Thymus (tissue), 11 donors: ENCODE measurements at regions not wholly inside any gene's neighbourhood (a gene's known extent, or its start where the extent isn't known, plus 50 kb on each side); places are given as distances from the start of the nearest gene placed in this dataset.
"Not testable (repeated sequence)": the region's sequence is repeated elsewhere in the genome, so short reads cannot be mapped to it uniquely, and the experiment has no call there.

Experiments used
- DNase-seq, 9 donors: peaks; one replicate each; pipeline ENCODE4 v3.0.0-alpha.2; 2013; ENCODE audit warnings: low spot score in 9 of 9, low read depth in 6 of 9, missing footprints in 1 of 9
- H3K27ac ChIP-seq, 2 donors: one replicate each; pipeline ENCODE4 v1.5.1; 2013; ENCODE audit warnings: control low read depth in 1 of 2, low read depth in 1 of 2, low read length in 1 of 2, mild to moderate bottlenecking in 1 of 2, moderate library complexity in 1 of 2
- H3K27me3 ChIP-seq, 2 donors: one replicate each; pipeline ENCODE4 v1.5.1; 2013; ENCODE audit warnings: low read length in 1 of 2; ENCODE audit not compliant: control insufficient read depth in 2 of 2, insufficient read depth in 1 of 2
- H3K36me3 ChIP-seq, 2 donors: one replicate each; pipeline ENCODE4 v1.5.1; 2013; ENCODE audit warnings: low read length in 1 of 2, mild to moderate bottlenecking in 1 of 2, moderate library complexity in 1 of 2; ENCODE audit not compliant: control insufficient read depth in 2 of 2, insufficient read depth in 2 of 2
- H3K4me1 ChIP-seq, 2 donors: one replicate each; pipeline ENCODE4 v1.5.1; 2013; ENCODE audit warnings: low read length in 2 of 2; ENCODE audit not compliant: control insufficient read depth in 2 of 2, insufficient read depth in 2 of 2
- H3K4me3 ChIP-seq, 2 donors: one replicate each; pipeline ENCODE4 v1.5.1; 2013; ENCODE audit warnings: low read length in 2 of 2, control low read depth in 1 of 2, mild to moderate bottlenecking in 1 of 2
- H3K9me3 ChIP-seq, 2 donors: one replicate each; pipeline ENCODE4 v1.5.1; 2013; ENCODE audit warnings: low read length in 1 of 2, mild to moderate bottlenecking in 1 of 2; ENCODE audit not compliant: control insufficient read depth in 2 of 2, insufficient read depth in 1 of 2
- WGBS: extraction: QIAGEN DNeasy Blood & Tissue Kit; methylation state at CpG from one replicate; pipeline ENCODE4 v1.1.7; 2013; 5-methylcytosine and 5-hydroxymethylcytosine counted together
- donor health status: healthy.

DNA sequence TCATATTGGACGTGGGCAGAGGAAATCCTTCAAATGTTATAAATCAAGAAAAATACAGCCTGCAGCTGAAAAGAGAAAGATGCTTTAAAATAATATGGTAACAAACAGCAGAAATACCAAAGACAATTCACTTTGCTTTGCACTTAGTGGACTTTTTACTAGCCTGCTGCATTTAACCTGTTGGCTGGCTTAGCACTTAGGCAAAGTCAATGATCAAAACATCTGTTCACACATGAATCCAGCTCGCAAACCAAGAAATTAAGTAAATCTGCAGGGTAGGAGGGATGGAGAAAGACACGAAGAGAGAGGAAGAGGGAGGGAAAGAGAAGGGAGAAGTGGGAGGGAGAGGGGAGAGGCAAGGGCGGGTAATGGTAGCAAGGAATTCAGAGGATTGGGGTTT lies 103.6 kb upstream of the RAB4A start:
- Histone ChIP-seq H3K27me3 (no peaks in the 10 kb centered on the region), H3K4me1 (peaks cover 0 to 10% of the 10 kb centered on the region in 2 donors), H3K4me3 (no peak overlapping the region), H3K27ac (no peak overlapping the region), H3K36me3 (no peaks in the 10 kb centered on the region), H3K9me3 (no peaks in the 10 kb centered on the region)
- 86% methylated on average over 4 of the region's 4 CpGs for WGBS
- DNase-seq: no peak

DNA sequence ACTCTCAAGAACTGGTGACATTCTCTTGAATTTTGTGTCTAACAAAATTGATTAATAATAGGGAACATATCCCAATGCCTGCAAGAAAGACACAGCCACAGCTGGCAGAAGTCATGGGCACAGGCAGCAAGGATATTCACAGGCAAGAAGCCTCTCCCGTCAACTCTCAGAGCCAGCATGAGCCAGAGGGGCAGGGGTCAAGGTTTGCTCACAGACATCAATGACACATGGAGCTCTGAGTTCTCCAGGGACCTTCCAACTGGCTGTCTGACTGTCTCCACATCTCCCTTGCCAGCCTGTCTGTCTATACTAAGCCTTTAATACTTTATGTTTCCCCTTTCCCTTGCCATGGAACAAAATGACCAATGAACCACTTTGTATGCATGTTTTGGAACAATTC lies 101.5 kb upstream of the RAB4A start:
- H3K4me3 ChIP-seq: no peak overlapping the region
- 95% methylated on average over 1 of the region's 1 CpG for WGBS
- peaks cover 0 to 10% of the 10 kb centered on the region in 2 donors for H3K4me1 ChIP-seq
- DNase-seq: no peak
- H3K9me3 ChIP-seq: no peaks in the 10 kb centered on the region
- H3K27ac ChIP-seq: no peak overlapping the region
- H3K36me3 ChIP-seq: no peaks in the 10 kb centered on the region
- no peaks in the 10 kb centered on the region for H3K27me3 ChIP-seq

DNA sequence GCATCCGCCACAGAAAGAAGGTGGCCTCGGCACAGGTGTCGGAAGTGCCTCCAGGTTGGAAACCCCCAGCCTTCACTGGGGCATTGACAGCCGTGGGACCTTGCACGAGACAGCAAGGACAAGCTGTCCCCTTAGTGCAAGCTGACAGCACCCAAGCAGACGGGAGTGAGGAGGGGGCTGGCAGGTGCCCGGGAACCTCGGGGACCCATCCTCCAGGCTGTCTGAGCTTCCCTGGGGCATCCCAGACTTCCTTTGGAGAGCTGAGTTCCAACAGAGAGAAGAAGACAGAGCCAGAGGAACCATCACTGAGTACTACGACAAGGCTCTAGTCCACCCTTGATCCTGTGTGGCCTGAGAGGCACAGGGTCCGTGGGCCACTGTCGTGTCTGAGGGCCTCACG lies 100.6 kb upstream of the RAB4A start:
- Histone ChIP-seq H3K27me3 (no peaks in the 10 kb centered on the region), H3K4me3 (no peak overlapping the region), H3K9me3 (no peaks in the 10 kb centered on the region), H3K27ac (no peak overlapping the region), H3K4me1 (peaks cover 0 to 5% of the 10 kb centered on the region in 2 donors), H3K36me3 (no peaks in the 10 kb centered on the region)
- no peak for DNase-seq
- WGBS: 85% methylated on average over 12 of the region's 12 CpGs

DNA sequence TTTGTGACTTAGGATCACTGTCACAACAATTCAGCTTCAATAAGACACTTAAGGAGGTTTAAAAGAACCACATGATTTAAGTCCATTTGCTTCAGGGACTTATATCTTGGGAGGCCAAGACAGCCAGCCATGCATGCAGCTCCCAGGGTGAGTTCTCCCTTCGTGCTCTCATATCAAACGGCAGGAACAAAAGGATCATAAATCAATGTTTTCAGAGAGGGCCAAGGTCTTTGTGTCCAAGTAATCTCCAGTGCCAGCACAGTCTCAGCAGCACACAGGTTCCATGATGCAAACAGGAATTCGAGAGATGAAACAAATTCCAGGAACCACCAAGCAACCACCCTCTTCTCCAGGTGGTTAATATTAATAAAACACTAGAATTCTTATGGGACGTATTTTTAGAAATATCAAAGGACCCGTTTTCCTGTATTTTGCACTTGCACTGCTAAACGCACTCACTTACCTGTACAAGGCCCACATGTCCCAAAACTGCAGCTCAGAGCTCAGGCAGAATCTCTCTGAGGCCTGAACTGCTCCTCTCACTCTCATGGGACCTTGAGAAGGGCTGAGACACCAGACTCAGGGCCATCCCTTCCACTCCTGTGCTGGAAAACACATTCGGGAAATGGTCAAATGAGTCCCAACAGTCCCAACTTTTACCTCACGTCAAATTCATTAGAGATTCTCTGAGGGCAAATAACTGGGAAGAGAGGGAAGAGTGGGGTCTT lies 100.0 kb upstream of the RAB4A start:
- no peak for DNase-seq
- Histone ChIP-seq H3K27ac (no peak overlapping the region), H3K4me1 (peaks cover 0 to 2% of the 10 kb centered on the region in 2 donors), H3K36me3 (no peaks in the 10 kb centered on the region), H3K27me3 (no peaks in the 10 kb centered on the region), H3K4me3 (no peak overlapping the region), H3K9me3 (no peaks in the 10 kb centered on the region)
- 94% methylated on average over 8 of the region's 8 CpGs for WGBS

DNA sequence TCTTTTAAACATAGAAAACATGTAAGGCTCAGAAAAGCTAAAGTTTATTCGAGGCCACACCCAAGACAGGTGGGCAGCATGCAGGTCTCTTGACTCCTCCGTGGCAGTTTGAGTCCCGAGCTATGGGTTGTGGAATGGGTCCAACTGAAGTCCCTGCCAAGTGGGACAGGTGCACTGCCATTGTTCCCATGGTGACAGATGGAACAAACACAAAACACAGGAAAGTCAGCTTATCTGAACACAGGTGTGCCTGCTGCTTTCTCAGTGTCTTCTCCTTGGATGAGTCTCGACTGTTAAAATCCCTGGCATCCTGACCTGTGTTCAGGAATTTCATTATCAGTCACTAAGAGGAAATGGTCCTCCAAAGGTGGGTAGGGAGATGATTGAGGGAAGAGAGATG lies 99.0 kb upstream of the RAB4A start:
- peak in 1 of 9 donors; percentile 34 for DNase-seq
- 72% methylated on average over 4 of the region's 4 CpGs for WGBS
- Histone ChIP-seq H3K36me3 (no peaks in the 10 kb centered on the region), H3K9me3 (no peaks in the 10 kb centered on the region), H3K27me3 (no peaks in the 10 kb centered on the region), H3K27ac (no peak overlapping the region), H3K4me1 (peaks cover 0 to 2% of the 10 kb centered on the region in 2 donors), H3K4me3 (no peak overlapping the region)

DNA sequence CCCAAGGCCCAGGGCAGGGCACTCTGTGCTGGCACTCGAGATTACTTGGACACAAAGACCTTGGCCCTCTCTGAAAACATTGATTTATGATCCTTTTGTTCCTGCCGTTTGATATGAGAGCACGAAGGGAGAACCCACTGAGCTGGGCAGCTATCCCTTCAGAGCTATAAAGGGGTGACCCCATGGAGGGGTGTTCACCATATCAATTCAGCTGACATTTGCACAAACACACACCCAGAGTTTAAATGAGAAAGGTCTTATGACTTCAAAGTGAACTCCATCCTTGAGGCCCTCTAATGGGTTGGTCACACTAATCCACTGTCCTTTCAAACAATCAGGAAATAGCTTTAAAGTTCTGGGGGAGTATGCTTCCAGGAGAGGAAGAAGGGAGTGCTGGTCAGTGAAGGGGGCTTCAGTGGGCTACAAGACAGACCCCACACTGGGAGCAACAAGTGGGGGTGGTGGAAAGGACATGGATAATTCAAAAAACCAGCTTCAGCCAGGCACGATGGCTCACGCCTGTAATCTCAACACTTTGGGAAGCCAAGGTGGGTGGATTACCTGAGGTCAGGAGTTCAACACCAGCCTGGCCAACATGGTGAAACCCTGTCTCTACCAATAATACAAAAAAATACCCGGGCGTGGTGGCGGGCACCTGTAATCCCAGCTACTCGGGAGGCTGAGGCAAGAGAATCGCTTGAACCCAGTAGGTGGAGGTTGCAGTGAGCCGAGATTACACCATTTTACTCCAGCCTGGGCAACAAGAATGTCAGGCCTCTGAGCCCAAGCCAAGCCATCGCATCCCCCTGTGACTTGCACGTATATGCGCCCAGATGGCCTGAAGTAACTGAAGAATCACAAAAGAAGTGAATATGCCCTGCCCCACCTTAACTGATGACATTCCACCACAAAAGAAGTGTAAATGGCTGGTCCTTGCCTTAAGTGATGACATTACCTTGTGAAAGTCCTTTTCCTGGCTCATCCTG lies 97.1 kb upstream of the RAB4A start:
- H3K36me3 ChIP-seq, H3K9me3 ChIP-seq, H3K27ac ChIP-seq, H3K4me3 ChIP-seq, H3K4me1 ChIP-seq, H3K27me3 ChIP-seq, DNase-seq: not testable (repeated sequence)
- WGBS: 95% methylated on average over 14 of the region's 14 CpGs

DNA sequence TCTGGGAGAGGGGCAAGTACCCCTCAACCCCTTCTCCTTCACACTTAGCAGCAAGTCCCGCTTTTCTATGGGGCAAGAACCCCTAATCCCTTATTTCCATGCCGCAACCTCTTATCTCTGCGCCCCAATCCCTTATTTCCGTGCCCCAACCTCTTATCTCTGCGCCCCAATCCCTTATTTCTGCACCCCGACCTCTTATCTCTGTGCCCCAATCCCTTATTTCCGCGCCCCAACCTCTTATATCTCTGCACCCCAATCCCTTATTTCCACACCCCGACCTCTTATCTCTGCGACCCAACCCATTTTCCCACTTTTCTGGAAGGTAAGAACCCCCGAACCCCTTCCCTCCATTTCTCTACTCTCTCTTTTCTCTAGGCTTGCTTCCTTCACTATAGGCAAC lies 95.6 kb upstream of the RAB4A start:
- H3K4me3 ChIP-seq, H3K27ac ChIP-seq, H3K9me3 ChIP-seq, H3K36me3 ChIP-seq, H3K27me3 ChIP-seq, DNase-seq, H3K4me1 ChIP-seq: not testable (repeated sequence)
- 91% methylated on average over 11 of the region's 11 CpGs for WGBS

DNA sequence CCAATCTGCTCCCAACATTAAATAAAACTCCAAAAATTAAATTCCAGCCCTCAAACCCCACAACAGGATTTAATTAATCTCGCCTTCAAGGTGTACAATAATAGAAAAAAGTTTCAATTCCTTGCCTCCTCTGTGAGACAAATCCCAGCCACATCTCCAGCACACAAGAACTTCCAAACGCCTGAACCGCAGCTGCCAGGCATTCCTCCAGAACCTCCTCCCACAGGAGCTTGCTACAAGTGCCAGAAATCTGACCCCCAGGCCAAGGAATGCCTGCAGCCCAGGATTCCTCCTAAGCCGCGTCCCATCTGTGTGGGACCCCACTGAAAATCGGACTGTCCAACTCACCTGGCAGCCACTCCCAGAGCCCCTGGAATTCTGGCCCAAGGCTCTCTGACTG lies 94.5 kb upstream of the RAB4A start:
- H3K4me1 ChIP-seq, DNase-seq, H3K36me3 ChIP-seq, H3K4me3 ChIP-seq, H3K27me3 ChIP-seq, H3K9me3 ChIP-seq, H3K27ac ChIP-seq: not testable (repeated sequence)
- WGBS: 95% methylated on average over 6 of the region's 6 CpGs

DNA sequence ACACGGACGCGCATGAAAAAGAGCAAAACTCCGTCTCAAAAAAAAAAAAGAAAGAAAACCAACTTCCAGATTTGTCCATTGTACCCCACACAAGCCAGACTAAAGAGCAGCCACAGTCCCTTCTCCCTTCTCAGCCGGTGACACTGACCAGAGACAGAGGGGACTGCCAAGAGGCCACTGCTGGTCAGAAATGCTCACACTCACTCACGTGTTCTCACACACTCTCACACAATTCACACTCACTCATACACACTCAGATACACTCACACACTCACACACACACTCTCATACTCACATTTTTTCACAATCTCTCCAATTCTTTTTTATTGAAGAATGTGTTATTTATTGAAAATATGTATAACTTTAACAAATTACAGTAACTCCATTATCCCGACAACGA lies 90.8 kb upstream of the RAB4A start:
- H3K4me1 ChIP-seq: no peaks in the 10 kb centered on the region
- H3K9me3 ChIP-seq: no peaks in the 10 kb centered on the region
- H3K36me3 ChIP-seq: no peaks in the 10 kb centered on the region
- no peaks in the 10 kb centered on the region for H3K27me3 ChIP-seq
- WGBS: 98% methylated on average over 8 of the region's 8 CpGs
- no peak overlapping the region for H3K4me3 ChIP-seq
- DNase-seq: no peak
- no peak overlapping the region for H3K27ac ChIP-seq
